ENCODE measurements at regions not wholly inside any gene's neighbourhood (a gene's known extent, or its start where the extent isn't known, plus 50 kb on each side); places are given as distances from the start of the nearest gene placed in this dataset.

GRCh38 chr12:83641789-83642188 lies 955.1 kb downstream of the TMTC2 start:
- TF ChIP-seq MAZ (IDR thresholded peaks at IDR 0.05; ENCODE audit: borderline replicate concordance, low read depth, low read length) (no peak), FOS (IDR thresholded peaks at IDR 0.05; ENCODE audit: low read depth, low read length) (no peak), BHLHE40 (IDR thresholded peaks at IDR 0.05; ENCODE audit: low read depth, low read length) (no peak), MAFK (IDR thresholded peaks at IDR 0.05; ENCODE audit: low read depth, low read length) (no peak), CHD1 (IDR thresholded peaks at IDR 0.05; ENCODE audit: low read depth, low read length) (no peak), RCOR1 (IDR thresholded peaks at IDR 0.05; ENCODE audit: insufficient replicate concordance, low read length) (no peak), ELK1 (IDR thresholded peaks at IDR 0.05; ENCODE audit: borderline replicate concordance, low read depth, low read length) (no peak), MXI1 (IDR thresholded peaks at IDR 0.05; ENCODE audit: borderline replicate concordance, low read depth, low read length) (no peak)
- H3K9me1 ChIP-seq (ENCODE audit: insufficient read depth, low read length): no peaks in the 10 kb centered on the region
- H4K20me1 ChIP-seq (ENCODE audit: insufficient read depth, low read length): no peaks in the 10 kb centered on the region
- H3K9ac ChIP-seq (ENCODE audit: low read depth, low read length): no peak overlapping the region
- H2BK5ac ChIP-seq (ENCODE audit: low read depth, low read length, poor library complexity, severe bottlenecking): no peak overlapping the region
- DNase-seq (no peak), ATAC-seq (ENCODE audit: low read depth) (no peak)
- no peaks in the 10 kb centered on the region for H3K36me3 ChIP-seq (ENCODE audit: control insufficient read depth, insufficient read depth, low read length)
- H3K56ac ChIP-seq (ENCODE audit: extremely low read depth, insufficient read depth, low read length): no peak overlapping the region
- H2BK15ac ChIP-seq (ENCODE audit: low read depth, low read length): no peak overlapping the region
- H3K4me2 ChIP-seq (ENCODE audit: low read depth, low read length): no peak overlapping the region
- H3K79me1 ChIP-seq (ENCODE audit: low read depth in 1 of 2, low read length in 2 of 2): no peaks in the 10 kb centered on the region
- no peak overlapping the region for H3K14ac ChIP-seq (replicated peaks; ENCODE audit: low read depth, low read length)
- H3K4me3 ChIP-seq (ENCODE audit: insufficient read depth, low read depth, low read length): no peak overlapping the region
- ChIA-PET CTCF (no interaction called here), POLR2A (ENCODE audit: unreplicated experiment) (no interaction called here)
- no peak overlapping the region for H2AFZ ChIP-seq (replicated peaks; ENCODE audit: low read length, poor library complexity)
- peaks cover 9% of the 10 kb centered on the region for H3K9me3 ChIP-seq (ENCODE audit: control insufficient read depth, insufficient read depth, low read length)
- no peak overlapping the region for H4K8ac ChIP-seq (ENCODE audit: low read depth in 2 of 2, low read length in 2 of 2)
- no peak overlapping the region for H3K23ac ChIP-seq (ENCODE audit: low read depth, low read length)
- no peak overlapping the region for H2AK9ac ChIP-seq (replicated peaks; ENCODE audit: low read depth, low read length, poor library complexity)
- no peak overlapping the region for H4K91ac ChIP-seq (ENCODE audit: insufficient read depth, low read depth, low read length)
- H2BK20ac ChIP-seq (ENCODE audit: low read depth, low read length): no peak overlapping the region
- H3K4ac ChIP-seq (ENCODE audit: low read depth, low read length): no peak overlapping the region
- H3K27me3 ChIP-seq (ENCODE audit: control insufficient read depth, insufficient read depth, low read length): no peaks in the 10 kb centered on the region
- H2BK120ac ChIP-seq (ENCODE audit: low read depth, low read length): no peak overlapping the region
- no peak overlapping the region for H4K5ac ChIP-seq (ENCODE audit: low read depth, low read length)
- intact Hi-C loops (cut with micrococcal nuclease): no loop called here
- H3K27ac ChIP-seq (ENCODE audit: insufficient read depth, low read length): no peak overlapping the region
- no TSS peak for BruUV-seq (replicated peaks)
- no peaks in the 10 kb centered on the region for H3K4me1 ChIP-seq (ENCODE audit: control insufficient read depth, insufficient read depth, low read length)
- H3K18ac ChIP-seq (ENCODE audit: low read depth, low read length): no peak overlapping the region
- H2AK5ac ChIP-seq (ENCODE audit: low read depth, low read length): no peak overlapping the region
- WGBS, 2 experiments (ENCODE audit: extremely low coverage in 2 of 2, insufficient read length in 1 of 2): 93% methylated on average over 2 of the region's 3 CpGs; no CpG with 5 or more reads in 1 of the 2 experiments
- in situ Hi-C loops (cut with MboI; ENCODE audit: low sequenced_read_pairs): no loop called here
- dilution Hi-C loops (cut with HindIII; ENCODE audit: low sequenced_read_pairs, unreplicated experiment): no loop called here

Measured in IMR-90 (cell line).